ENCODE measurements at regions not wholly inside any gene's neighbourhood (a gene's known extent, or its start where the extent isn't known, plus 50 kb on each side); places are given as distances from the start of the nearest gene placed in this dataset.

GRCh38 chr18:67672716-67673115, 156.2 kb upstream of the DSEL start:
- TF ChIP-seq, protein P1, sequence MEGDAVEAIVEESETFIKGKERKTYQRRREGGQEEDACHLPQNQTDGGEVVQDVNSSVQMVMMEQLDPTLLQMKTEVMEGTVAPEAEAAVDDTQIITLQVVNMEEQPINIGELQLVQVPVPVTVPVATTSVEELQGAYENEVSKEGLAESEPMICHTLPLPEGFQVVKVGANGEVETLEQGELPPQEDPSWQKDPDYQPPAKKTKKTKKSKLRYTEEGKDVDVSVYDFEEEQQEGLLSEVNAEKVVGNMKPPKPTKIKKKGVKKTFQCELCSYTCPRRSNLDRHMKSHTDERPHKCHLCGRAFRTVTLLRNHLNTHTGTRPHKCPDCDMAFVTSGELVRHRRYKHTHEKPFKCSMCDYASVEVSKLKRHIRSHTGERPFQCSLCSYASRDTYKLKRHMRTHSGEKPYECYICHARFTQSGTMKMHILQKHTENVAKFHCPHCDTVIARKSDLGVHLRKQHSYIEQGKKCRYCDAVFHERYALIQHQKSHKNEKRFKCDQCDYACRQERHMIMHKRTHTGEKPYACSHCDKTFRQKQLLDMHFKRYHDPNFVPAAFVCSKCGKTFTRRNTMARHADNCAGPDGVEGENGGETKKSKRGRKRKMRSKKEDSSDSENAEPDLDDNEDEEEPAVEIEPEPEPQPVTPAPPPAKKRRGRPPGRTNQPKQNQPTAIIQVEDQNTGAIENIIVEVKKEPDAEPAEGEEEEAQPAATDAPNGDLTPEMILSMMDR (IDR thresholded peaks at IDR 0.05), result no peak
- no peaks in the 10 kb centered on the region for H3K27me3 Mint-ChIP-seq (ENCODE audit: unreplicated experiment)
- H3K4me3 Mint-ChIP-seq (ENCODE audit: unreplicated experiment), result no peak overlapping the region
- no peaks in the 10 kb centered on the region for H3K9me3 Mint-ChIP-seq (ENCODE audit: unreplicated experiment)
- no peak overlapping the region for H3K27ac Mint-ChIP-seq (ENCODE audit: unreplicated experiment)
- H3K36me3 Mint-ChIP-seq (ENCODE audit: unreplicated experiment), result no peaks in the 10 kb centered on the region
- DNase-seq (ENCODE audit: extremely low spot score, unreplicated experiment), result no peak
- H3K4me1 Mint-ChIP-seq (ENCODE audit: unreplicated experiment), result peaks cover 37% of the 10 kb centered on the region

- no peak for DNase-seq (ENCODE audit: extremely low spot score, unreplicated experiment)
- Mint-ChIP-seq H3K4me1 (ENCODE audit: unreplicated experiment) (peaks cover 37% of the 10 kb centered on the region), H3K27me3 (ENCODE audit: unreplicated experiment) (no peaks in the 10 kb centered on the region), H3K27ac (ENCODE audit: unreplicated experiment) (no peak overlapping the region), H3K4me3 (ENCODE audit: unreplicated experiment) (no peak overlapping the region), H3K36me3 (ENCODE audit: unreplicated experiment) (no peaks in the 10 kb centered on the region), H3K9me3 (ENCODE audit: unreplicated experiment) (no peaks in the 10 kb centered on the region)
- TF ChIP-seq, protein P1 (IDR thresholded peaks at IDR 0.05), result no peak
These were observed 155.6 kb upstream of the DSEL start for GRCh38 chr18:67672155-67672554.

GRCh38 chr18:67670024-67670543, 153.6 kb upstream of the DSEL start:
- Mint-ChIP-seq H3K27me3 (ENCODE audit: unreplicated experiment) (no peaks in the 10 kb centered on the region), H3K4me1 (ENCODE audit: unreplicated experiment) (peaks cover 35% of the 10 kb centered on the region), H3K36me3 (ENCODE audit: unreplicated experiment) (no peaks in the 10 kb centered on the region), H3K9me3 (ENCODE audit: unreplicated experiment) (peaks cover 3% of the 10 kb centered on the region), H3K27ac (ENCODE audit: unreplicated experiment) (peak overlapping the region; percentile 59), H3K4me3 (ENCODE audit: unreplicated experiment) (no peak overlapping the region)
- no peak for DNase-seq (ENCODE audit: extremely low spot score, unreplicated experiment)
- TF ChIP-seq, protein P1 (IDR thresholded peaks at IDR 0.05), result no peak

GRCh38 chr18:67665266-67665665, 148.7 kb upstream of the DSEL start:
- TF ChIP-seq, protein P1 (IDR thresholded peaks at IDR 0.05), result no peak
- H3K4me1 Mint-ChIP-seq (ENCODE audit: unreplicated experiment), result peaks cover 20% of the 10 kb centered on the region
- DNase-seq (ENCODE audit: extremely low spot score, unreplicated experiment), result no peak

DNA sequence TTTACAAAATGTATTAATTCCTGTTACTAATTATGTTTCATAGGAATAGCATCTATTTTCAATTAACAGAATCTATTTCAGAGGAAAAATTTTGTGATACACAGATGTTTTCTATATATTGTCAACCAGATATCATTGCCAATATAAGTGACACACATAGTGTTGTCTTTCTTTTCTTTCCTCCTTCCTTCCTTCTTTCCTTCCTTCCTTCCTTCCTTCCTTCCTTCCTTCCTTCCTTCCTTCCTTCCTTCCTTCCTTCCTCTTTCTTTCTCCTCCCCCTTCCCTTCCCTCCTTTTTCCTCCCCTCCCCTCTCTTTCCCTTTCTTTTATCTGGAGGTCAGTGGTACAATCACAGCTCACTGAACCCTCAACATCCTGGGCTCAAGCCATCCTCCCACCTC, 146.5 kb upstream of the DSEL start:
- H3K36me3 Mint-ChIP-seq (ENCODE audit: unreplicated experiment), result no peaks in the 10 kb centered on the region
- peaks cover 9% of the 10 kb centered on the region for H3K9me3 Mint-ChIP-seq (ENCODE audit: unreplicated experiment)
- no peak overlapping the region for H3K4me3 Mint-ChIP-seq (ENCODE audit: unreplicated experiment)
- H3K27ac Mint-ChIP-seq (ENCODE audit: unreplicated experiment), result no peak overlapping the region
- DNase-seq (ENCODE audit: extremely low spot score, unreplicated experiment), result no peak
- TF ChIP-seq, protein P1 (IDR thresholded peaks at IDR 0.05), result no peak
- H3K27me3 Mint-ChIP-seq (ENCODE audit: unreplicated experiment), result no peaks in the 10 kb centered on the region
- H3K4me1 Mint-ChIP-seq (ENCODE audit: unreplicated experiment), result peaks cover 9% of the 10 kb centered on the region

More at GRCh38 chr18:67665266-67665665, 148.7 kb upstream of the DSEL start:
- no peak overlapping the region for H3K27ac Mint-ChIP-seq (ENCODE audit: unreplicated experiment)
- no peak overlapping the region for H3K4me3 Mint-ChIP-seq (ENCODE audit: unreplicated experiment)
- H3K9me3 Mint-ChIP-seq (ENCODE audit: unreplicated experiment), result peaks cover 9% of the 10 kb centered on the region
- no peaks in the 10 kb centered on the region for H3K36me3 Mint-ChIP-seq (ENCODE audit: unreplicated experiment)
- no peaks in the 10 kb centered on the region for H3K27me3 Mint-ChIP-seq (ENCODE audit: unreplicated experiment)
